PC-9 (cell line): ENCODE measurements at regions not wholly inside any gene's neighbourhood (a gene's known extent, or its start where the extent isn't known, plus 50 kb on each side); places are given as distances from the start of the nearest gene placed in this dataset.
A peak's percentile ranks its signal among the peaks of the same experiment; 100 is the strongest.

Experiments
- BruUV-seq: library from RNA; stranded (reverse); fragments of 400-500 nt; replicated peaks from 2 replicates; lab custom pipeline; 2021; lab: Mats Ljungman, UMichigan
- CTCF ChIA-PET: fragments of 300-600 bp; sonication (Branson Sonifier 250); formaldehyde crosslinking; loops from one replicate; lab custom pipeline; 2022; ENCODE audit warnings: antibody characterized with exemption; lab: Charles Lee
- POLR2A ChIA-PET: fragments of 300-600 bp; sonication (Branson Sonifier 250); formaldehyde crosslinking; loops from one replicate; lab custom pipeline; 2022; ENCODE audit warnings: antibody characterized with exemption; ENCODE audit not compliant: unreplicated experiment; lab: Charles Lee
- DNase-seq, 2 experiments: peaks; one replicate each; pipeline versions ENCODE4 v3.0.0 to v3.0.0-alpha.2; 2015 to 2022; ENCODE audit warnings: mixed read lengths in 1 of 2
- H2AFZ ChIP-seq: fragments of 200-600 bp; sonication (generic); 2 replicates; pipeline ENCODE4 v1.8.1; 2017; ENCODE audit warnings: antibody characterized with exemption
- H3F3A ChIP-seq: fragments of 200-600 bp; sonication (generic); 2 replicates; pipeline ENCODE4 v1.8.1; 2017; ENCODE audit warnings: antibody characterized with exemption, mild to moderate bottlenecking, low read depth; ENCODE audit not compliant: insufficient read depth
- H3K27ac ChIP-seq: fragments of 200-600 bp; sonication (generic); 2 replicates; pipeline ENCODE4 v1.6.1; 2016; ENCODE audit warnings: mixed run types
- H3K27me3 ChIP-seq: fragments of 200-600 bp; sonication (generic); 2 replicates; pipeline ENCODE4 v1.6.1; 2016; ENCODE audit warnings: low read depth, mixed run types; ENCODE audit not compliant: insufficient read depth
- H3K36me3 ChIP-seq: fragments of 200-600 bp; sonication (generic); 2 replicates; pipeline ENCODE4 v1.6.1; 2016; ENCODE audit warnings: low read depth, mixed run types
- H3K4me1 ChIP-seq: fragments of 200-600 bp; sonication (generic); replicated peaks from 2 replicates; pipeline ENCODE4 v1.6.1; 2016; ENCODE audit warnings: mixed run types; ENCODE audit not compliant: insufficient read depth
- H3K4me2 ChIP-seq: fragments of 200-600 bp; sonication (generic); 2 replicates; pipeline ENCODE4 v1.6.1; 2017; ENCODE audit warnings: mixed run types
- H3K4me3 ChIP-seq: fragments of 200-600 bp; sonication (generic); 2 replicates; pipeline ENCODE4 v1.6.1; 2016; ENCODE audit warnings: mixed run types
- H3K79me2 ChIP-seq: fragments of 200-600 bp; sonication (generic); 2 replicates; pipeline ENCODE4 v1.6.1; 2017; ENCODE audit warnings: low read depth, mixed run types
- H3K9me2 ChIP-seq: fragments of 200-600 bp; sonication (generic); 2 replicates; pipeline ENCODE4 v1.8.1; 2017; ENCODE audit warnings: mild to moderate bottlenecking; ENCODE audit not compliant: insufficient read depth
- H3K9me3 ChIP-seq: fragments of 200-600 bp; sonication (generic); 2 replicates; pipeline ENCODE4 v1.8.1; 2016; ENCODE audit warnings: low read depth; ENCODE audit not compliant: insufficient read depth
- H4K20me1 ChIP-seq: fragments of 200-600 bp; sonication (generic); 2 replicates; pipeline ENCODE4 v1.8.1; 2017; ENCODE audit not compliant: insufficient read depth
- CTCF ChIP-seq: fragments of 200-600 bp; sonication (generic); conservative IDR thresholded peaks from 2 replicates; pipeline ENCODE4 v1.6.1; 2017; ENCODE audit warnings: mixed run types, antibody characterized with exemption, mild to moderate bottlenecking, moderate library complexity
- EZH2 ChIP-seq: fragments of 200-600 bp; sonication (generic); IDR thresholded peaks from 2 replicates; pipeline ENCODE4 v1.8.0; 2017; ENCODE audit warnings: antibody characterized with exemption, low read depth
- intact Hi-C: fragments of 100-400 bp; cut with micrococcal nuclease; formaldehyde crosslinking; loops from one replicate; pipeline ENCODE4 v1.10.0; 2022; ENCODE audit not compliant: unreplicated experiment

GRCh38 chr16:35557731-35558130 is 2098.3 kb downstream of the TP53TG3F start:
- Histone ChIP-seq H3K9me2 (no peaks in the 10 kb centered on the region), H3K27ac (no peak overlapping the region), H4K20me1 (no peaks in the 10 kb centered on the region), H3K4me2 (no peak overlapping the region), H3K27me3 (no peaks in the 10 kb centered on the region), H3K9me3 (no peaks in the 10 kb centered on the region), H3K79me2 (no peaks in the 10 kb centered on the region), H3F3A (no peaks in the 10 kb centered on the region), H3K4me1 (no peaks in the 10 kb centered on the region), H3K36me3 (no peaks in the 10 kb centered on the region), H2AFZ (no peak overlapping the region), H3K4me3 (no peak overlapping the region)
- no TSS peak for BruUV-seq
- TF ChIP-seq EZH2 (no peak), CTCF (no peak)
- ChIA-PET CTCF (no interaction called here), POLR2A (no interaction called here)
- DNase-seq = no peak
- intact Hi-C loops = no loop called here

GRCh38 chr16:35559911-35560636 is 2100.7 kb downstream of the TP53TG3F start:
- no peak overlapping the region for H3K4me2 ChIP-seq
- ChIA-PET CTCF (no interaction called here), POLR2A (no interaction called here)
- no peak for TF ChIP-seq EZH2
- TF ChIP-seq CTCF = peak; percentile 33; the same call in 1 of the 2 replicates
- intact Hi-C loops = no loop called here
- H3K9me3 ChIP-seq = no peaks in the 10 kb centered on the region
- no peaks in the 10 kb centered on the region for H3K36me3 ChIP-seq
- no peak overlapping the region for H3K27ac ChIP-seq
- H3K9me2 ChIP-seq = no peaks in the 10 kb centered on the region
- peak in 1 of 2 experiments; percentile 37 for DNase-seq
- H3K4me1 ChIP-seq = no peaks in the 10 kb centered on the region
- no peaks in the 10 kb centered on the region for H4K20me1 ChIP-seq
- no peak overlapping the region for H3K4me3 ChIP-seq
- BruUV-seq = no TSS peak
- H3K79me2 ChIP-seq = no peaks in the 10 kb centered on the region
- H3K27me3 ChIP-seq = no peaks in the 10 kb centered on the region
- H3F3A ChIP-seq = no peaks in the 10 kb centered on the region
- no peak overlapping the region for H2AFZ ChIP-seq

- no peak for TF ChIP-seq EZH2
- TF ChIP-seq CTCF = no peak
- H3F3A ChIP-seq = no peaks in the 10 kb centered on the region
- H3K36me3 ChIP-seq = no peaks in the 10 kb centered on the region
- no peak overlapping the region for H3K4me2 ChIP-seq
- H4K20me1 ChIP-seq = no peaks in the 10 kb centered on the region
- H3K9me3 ChIP-seq = no peaks in the 10 kb centered on the region
- H3K27me3 ChIP-seq = no peaks in the 10 kb centered on the region
- H3K9me2 ChIP-seq = no peaks in the 10 kb centered on the region
- H3K4me1 ChIP-seq = no peaks in the 10 kb centered on the region
- H3K27ac ChIP-seq = no peak overlapping the region
- H3K4me3 ChIP-seq = no peak overlapping the region
- no peak overlapping the region for H2AFZ ChIP-seq
- intact Hi-C loops = no loop called here
- BruUV-seq = no TSS peak
- CTCF ChIA-PET = no interaction called here
- DNase-seq = no peak
- POLR2A ChIA-PET = no interaction called here
- H3K79me2 ChIP-seq = no peaks in the 10 kb centered on the region
These were observed 2101.2 kb downstream of the TP53TG3F start for GRCh38 chr16:35560637-35560984.
